ENCODE measurements at regions not wholly inside any gene's neighbourhood (a gene's known extent, or its start where the extent isn't known, plus 50 kb on each side); places are given as distances from the start of the nearest gene placed in this dataset.

DNA sequence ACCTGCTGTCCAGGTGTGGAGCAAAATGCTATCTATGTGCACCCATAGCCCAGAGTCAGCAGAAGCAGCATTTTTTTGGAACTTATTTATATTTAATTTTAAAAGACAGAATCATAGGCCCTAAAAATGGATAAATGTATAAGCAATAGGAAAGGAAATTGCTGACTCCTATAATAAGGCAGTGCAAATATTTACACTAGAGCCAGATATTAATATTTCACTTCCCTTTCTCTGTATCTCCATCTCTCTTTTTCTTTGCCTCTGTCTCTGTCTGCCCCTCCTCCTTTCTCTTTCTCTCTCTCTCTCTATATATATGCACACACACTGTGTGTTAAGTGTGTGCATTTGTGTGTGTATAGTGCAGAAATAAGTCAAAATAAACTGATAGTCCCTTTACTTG is 375.6 kb downstream of the SOX11 start:
- TF ChIP-seq CTCF (IDR thresholded peaks at IDR 0.05) (no peak), POLR2A (IDR thresholded peaks at IDR 0.05; ENCODE audit: low read depth) (no peak), POLR2AphosphoS5 (IDR thresholded peaks at IDR 0.05) (no peak), EP300 (IDR thresholded peaks at IDR 0.05) (no peak)
